Nephron progenitor cell (in vitro differentiated cells): ENCODE measurements at regions not wholly inside any gene's neighbourhood (a gene's known extent, or its start where the extent isn't known, plus 50 kb on each side); places are given as distances from the start of the nearest gene placed in this dataset.

Source experiments
- DNase-seq: peaks from one replicate; pipeline ENCODE4 v3.0.0; 2021
- H3K27ac Mint-ChIP-seq: 2 replicates; pipeline ENCODE4 v1.8.0; 2021; ENCODE audit warnings: mild to moderate bottlenecking, moderate library complexity, mixed read lengths
- H3K27me3 Mint-ChIP-seq: 2 replicates; pipeline ENCODE4 v1.8.0; 2021; ENCODE audit warnings: mild to moderate bottlenecking, low read depth, mixed read lengths; ENCODE audit not compliant: poor library complexity
- H3K36me3 Mint-ChIP-seq: 2 replicates; pipeline ENCODE4 v1.8.0; 2021; ENCODE audit warnings: low read depth, mixed read lengths
- H3K4me1 Mint-ChIP-seq: 2 replicates; pipeline ENCODE4 v1.8.0; 2021; ENCODE audit warnings: mixed read lengths
- H3K4me3 Mint-ChIP-seq: 2 replicates; pipeline ENCODE4 v1.8.0; 2021; ENCODE audit warnings: mild to moderate bottlenecking, moderate library complexity, mixed read lengths
- H3K9me3 Mint-ChIP-seq: 2 replicates; pipeline ENCODE4 v1.8.0; 2021; ENCODE audit warnings: mild to moderate bottlenecking, moderate library complexity, mixed read lengths
- CTCF ChIP-seq: fragments of 200-600 bp; sonication (generic); IDR thresholded peaks from 2 replicates; pipeline ENCODE4 v1.5.0; 2021; ENCODE audit warnings: antibody characterized with exemption

GRCh38 chr3:182487611-182488010 is 305.7 kb upstream of the ATP11B start:
- Mint-ChIP-seq H3K4me1 (peaks cover 87% of the 10 kb centered on the region), H3K36me3 (no peaks in the 10 kb centered on the region), H3K27ac (no peak overlapping the region), H3K9me3 (no peaks in the 10 kb centered on the region), H3K4me3 (no peak overlapping the region), H3K27me3 (peaks cover 3% of the 10 kb centered on the region)
- no peak for TF ChIP-seq CTCF
- DNase-seq: no peak

- TF ChIP-seq CTCF: peak; percentile 49
- no peak for DNase-seq
- no peak overlapping the region for H3K4me3 Mint-ChIP-seq
- no peaks in the 10 kb centered on the region for H3K27me3 Mint-ChIP-seq
- H3K4me1 Mint-ChIP-seq: peaks cover 55% of the 10 kb centered on the region
- H3K9me3 Mint-ChIP-seq: no peaks in the 10 kb centered on the region
- no peaks in the 10 kb centered on the region for H3K36me3 Mint-ChIP-seq
- no peak overlapping the region for H3K27ac Mint-ChIP-seq
Observed at GRCh38 chr3:182490596-182491491, 302.5 kb upstream of the ATP11B start.

GRCh38 chr3:182491577-182491976 is 301.7 kb upstream of the ATP11B start:
- Mint-ChIP-seq H3K27me3 (no peaks in the 10 kb centered on the region), H3K27ac (no peak overlapping the region), H3K4me1 (peaks cover 48% of the 10 kb centered on the region), H3K9me3 (no peaks in the 10 kb centered on the region), H3K4me3 (no peak overlapping the region), H3K36me3 (no peaks in the 10 kb centered on the region)
- no peak for DNase-seq
- no peak for TF ChIP-seq CTCF

- Mint-ChIP-seq H3K4me1 (peaks cover 38% of the 10 kb centered on the region), H3K9me3 (no peaks in the 10 kb centered on the region), H3K27me3 (no peaks in the 10 kb centered on the region), H3K27ac (no peak overlapping the region), H3K4me3 (no peak overlapping the region), H3K36me3 (no peaks in the 10 kb centered on the region)
- no peak for TF ChIP-seq CTCF
- DNase-seq: no peak
Observed at GRCh38 chr3:182492536-182492935, 300.8 kb upstream of the ATP11B start.

GRCh38 chr3:182500289-182500688 is 293.0 kb upstream of the ATP11B start:
- no peak for TF ChIP-seq CTCF
- Mint-ChIP-seq H3K9me3 (no peaks in the 10 kb centered on the region), H3K4me3 (peak overlapping the region; percentile 60), H3K27ac (peak overlapping the region; percentile 44), H3K36me3 (no peaks in the 10 kb centered on the region), H3K4me1 (peaks cover 43% of the 10 kb centered on the region), H3K27me3 (peaks cover under 1% of the 10 kb centered on the region)
- DNase-seq: peak; percentile 35

- peak overlapping the region; percentile 29 for H3K4me3 Mint-ChIP-seq
- TF ChIP-seq CTCF: no peak
- peaks cover 5% of the 10 kb centered on the region for H3K27me3 Mint-ChIP-seq
- no peaks in the 10 kb centered on the region for H3K9me3 Mint-ChIP-seq
- peak; percentile 18 for DNase-seq
- H3K4me1 Mint-ChIP-seq: peaks cover 52% of the 10 kb centered on the region
- peak overlapping the region; percentile 23 for H3K27ac Mint-ChIP-seq
- no peaks in the 10 kb centered on the region for H3K36me3 Mint-ChIP-seq
Observed at GRCh38 chr3:182501856-182502255, 291.4 kb upstream of the ATP11B start.
